Activated naive CD4-positive, alpha-beta T cell treated with anti-CD3 and anti-CD28 coated beads, Interleukin-2, amount 50 U/mL, for 16 hours (primary cell): ENCODE measurements at regions not wholly inside any gene's neighbourhood (a gene's known extent, or its start where the extent isn't known, plus 50 kb on each side); places are given as distances from the start of the nearest gene placed in this dataset.
"Not testable (repeated sequence)": the region's sequence is repeated elsewhere in the genome, so short reads cannot be mapped to it uniquely, and the experiment has no call there.

Source experiments
- DNase-seq: peaks from one replicate; pipeline ENCODE4 v3.0.0-alpha.2; 2020

GRCh38 chr7:79709574-79710409 lies 256.3 kb upstream of the MAGI2 start:
- no peak for DNase-seq

- DNase-seq: no peak
Measured at GRCh38 chr7:79702116-79702515, 248.6 kb upstream of the MAGI2 start.

- no peak for DNase-seq
Measured at GRCh38 chr7:79692015-79692414, 238.5 kb upstream of the MAGI2 start.

GRCh38 chr7:79691074-79691473 lies 237.6 kb upstream of the MAGI2 start:
- no peak for DNase-seq

- no peak for DNase-seq
Measured at GRCh38 chr7:79684384-79684783, 230.9 kb upstream of the MAGI2 start.

- no peak for DNase-seq
Measured at GRCh38 chr7:79683916-79684315, 230.4 kb upstream of the MAGI2 start.

- DNase-seq: no peak
Measured at GRCh38 chr7:79683185-79683890, 229.9 kb upstream of the MAGI2 start.

GRCh38 chr7:79681454-79681853 lies 228.0 kb upstream of the MAGI2 start:
- no peak for DNase-seq

- no peak for DNase-seq
Measured at GRCh38 chr7:79673969-79674368, 220.5 kb upstream of the MAGI2 start.

GRCh38 chr7:79673421-79673820 lies 220.0 kb upstream of the MAGI2 start:
- no peak for DNase-seq

- no peak for DNase-seq
Measured at GRCh38 chr7:79668292-79668691, 214.8 kb upstream of the MAGI2 start.

- no peak for DNase-seq
Measured at GRCh38 chr7:79666472-79666871, 213.0 kb upstream of the MAGI2 start.

- DNase-seq: no peak
Measured at GRCh38 chr7:79664884-79665676, 211.6 kb upstream of the MAGI2 start.

- no peak for DNase-seq
Measured at GRCh38 chr7:79658304-79658703, 204.8 kb upstream of the MAGI2 start.

- no peak for DNase-seq
Measured at GRCh38 chr7:79653136-79653631, 199.7 kb upstream of the MAGI2 start.

- DNase-seq: no peak
Measured at GRCh38 chr7:79652619-79653018, 199.2 kb upstream of the MAGI2 start.

- no peak for DNase-seq
Measured at GRCh38 chr7:79647711-79648110, 194.2 kb upstream of the MAGI2 start.

GRCh38 chr7:79646278-79646677 lies 192.8 kb upstream of the MAGI2 start:
- no peak for DNase-seq

- DNase-seq: no peak
Measured at GRCh38 chr7:79636849-79637248, 183.4 kb upstream of the MAGI2 start.

- DNase-seq: not testable (repeated sequence)
Measured at GRCh38 chr7:79625921-79626320, 172.5 kb upstream of the MAGI2 start.

GRCh38 chr7:79624336-79624735 lies 170.9 kb upstream of the MAGI2 start:
- DNase-seq: no peak

GRCh38 chr7:79622781-79623180 lies 169.3 kb upstream of the MAGI2 start:
- DNase-seq: no peak

- DNase-seq: no peak
Measured at GRCh38 chr7:79620291-79620690, 166.8 kb upstream of the MAGI2 start.
